ENCODE measurements at regions not wholly inside any gene's neighbourhood (a gene's known extent, or its start where the extent isn't known, plus 50 kb on each side); places are given as distances from the start of the nearest gene placed in this dataset.
"Not testable (repeated sequence)": the region's sequence is repeated elsewhere in the genome, so short reads cannot be mapped to it uniquely, and the experiment has no call there.

DNA sequence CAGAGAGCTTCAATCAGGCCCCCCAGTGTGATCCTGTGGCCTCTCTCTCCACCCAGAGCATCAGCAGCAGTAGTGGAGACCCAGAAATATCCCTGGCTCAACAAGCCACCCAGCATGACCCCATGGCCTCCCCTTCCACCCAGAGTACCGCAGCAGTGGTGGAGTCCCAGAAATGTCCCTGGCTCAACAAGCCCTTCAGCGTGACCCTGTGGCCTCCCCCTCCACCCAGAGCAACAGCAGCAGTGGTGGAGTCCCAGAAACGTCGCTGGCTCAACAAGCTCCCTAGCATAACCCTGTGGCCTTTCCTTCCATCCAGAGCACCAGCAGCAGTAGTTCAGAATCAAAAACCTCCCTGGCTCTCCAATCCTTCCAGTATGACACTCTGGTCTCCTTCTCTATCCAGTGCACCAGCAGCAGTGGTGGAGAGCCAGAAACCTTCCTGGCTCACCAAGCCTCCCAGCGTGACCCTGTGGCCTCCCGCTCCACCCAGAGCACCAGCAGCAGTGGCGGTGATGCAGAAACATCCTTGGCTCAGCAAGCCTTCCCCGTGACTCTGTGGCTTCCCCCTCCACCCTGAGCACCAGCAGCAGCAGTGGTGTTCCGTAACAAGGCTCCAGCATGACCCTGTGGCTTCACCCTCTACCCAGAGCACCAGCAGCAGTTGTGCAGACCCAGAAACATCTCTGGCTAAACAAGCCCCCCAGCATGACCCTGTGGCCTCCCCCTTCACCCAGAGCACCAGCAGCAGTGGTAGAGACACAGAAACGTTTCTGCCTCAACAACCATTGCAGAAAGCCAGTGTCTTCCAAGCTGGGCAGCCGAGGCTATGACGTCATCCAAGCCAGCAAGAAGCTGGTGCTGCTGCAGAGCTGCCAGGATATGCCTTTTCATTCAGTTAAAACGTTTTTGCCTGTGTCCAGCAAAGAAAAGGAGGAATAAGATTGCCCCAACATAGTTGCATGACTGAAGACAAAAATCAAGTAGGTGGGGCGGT lies 61.3 kb upstream of the TAMM41 start:
- CTCF ChIA-PET = no interaction called here
- intact Hi-C loops (cut with micrococcal nuclease; ENCODE audit: unreplicated experiment) = no loop called here

DNA sequence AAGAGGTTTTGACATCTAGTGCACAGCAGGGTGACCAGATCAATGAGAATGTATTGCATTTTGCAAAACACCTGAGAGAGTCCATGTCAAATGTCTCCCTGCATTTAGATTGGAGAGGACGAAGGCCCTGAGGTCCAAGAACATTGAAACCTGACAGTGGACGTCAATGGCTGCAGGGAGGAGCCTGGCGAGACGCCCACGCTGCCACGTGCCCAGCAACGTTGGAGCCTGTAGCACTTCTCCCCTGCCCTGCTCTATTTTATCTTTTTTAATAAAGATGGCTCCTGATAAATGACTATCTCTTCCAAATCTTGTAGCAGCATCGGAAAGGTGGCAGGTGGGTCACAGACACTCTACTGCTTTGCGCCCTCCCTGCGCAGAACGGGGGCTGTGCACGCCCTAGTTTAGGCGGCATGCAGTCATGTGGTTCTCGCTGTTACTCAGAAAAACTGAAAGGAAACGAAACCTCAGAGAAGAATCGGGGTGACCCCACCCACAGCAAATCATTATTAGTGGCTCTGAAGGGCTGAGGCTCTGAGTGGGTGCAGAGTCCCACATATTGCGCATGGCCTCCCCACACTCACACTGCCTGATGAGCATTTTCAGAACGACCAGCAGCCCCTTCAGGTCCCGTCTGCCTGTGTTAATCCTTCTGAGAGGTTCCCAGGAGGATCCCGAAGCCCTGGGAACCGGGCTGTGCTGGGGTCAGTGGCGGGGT lies 62.5 kb upstream of the TAMM41 start:
- Mint-ChIP-seq H3K9me3 (ENCODE audit: low read depth, unreplicated experiment) (no peaks in the 10 kb centered on the region), H3K4me3 (ENCODE audit: low read depth, unreplicated experiment) (no peak overlapping the region), H3K27me3 (ENCODE audit: unreplicated experiment) (peaks cover 83% of the 10 kb centered on the region), H3K27ac (ENCODE audit: unreplicated experiment) (no peak overlapping the region), H3K36me3 (ENCODE audit: insufficient read depth, unreplicated experiment) (peaks cover 3% of the 10 kb centered on the region), H3K4me1 (ENCODE audit: low read depth, unreplicated experiment) (peaks cover 8% of the 10 kb centered on the region)
- DNase-seq = no peak
- BruUV-seq (replicated peaks) = no TSS peak
- intact Hi-C loops (cut with micrococcal nuclease; ENCODE audit: unreplicated experiment) = no loop called here
- no peak for TF ChIP-seq CTCF (IDR thresholded peaks at IDR 0.05; ENCODE audit: unreplicated experiment)
- CTCF ChIA-PET = no interaction called here

More for the DNA sequence above, 61.3 kb upstream of the TAMM41 start:
- Mint-ChIP-seq H3K9me3 (ENCODE audit: low read depth, unreplicated experiment) (no peaks in the 10 kb centered on the region), H3K4me1 (ENCODE audit: low read depth, unreplicated experiment) (peaks cover 8% of the 10 kb centered on the region), H3K36me3 (ENCODE audit: insufficient read depth, unreplicated experiment) (peaks cover 3% of the 10 kb centered on the region), H3K4me3 (ENCODE audit: low read depth, unreplicated experiment) (no peak overlapping the region), H3K27me3 (ENCODE audit: unreplicated experiment) (peaks cover 83% of the 10 kb centered on the region), H3K27ac (ENCODE audit: unreplicated experiment) (no peak overlapping the region)
- no peak for DNase-seq
- no TSS peak for BruUV-seq (replicated peaks)
- no peak for TF ChIP-seq CTCF (IDR thresholded peaks at IDR 0.05; ENCODE audit: unreplicated experiment)

- Mint-ChIP-seq H3K4me1 (ENCODE audit: low read depth, unreplicated experiment) (peaks cover 8% of the 10 kb centered on the region), H3K36me3 (ENCODE audit: insufficient read depth, unreplicated experiment) (peaks cover 3% of the 10 kb centered on the region), H3K27me3 (ENCODE audit: unreplicated experiment) (peaks cover 83% of the 10 kb centered on the region), H3K4me3 (ENCODE audit: low read depth, unreplicated experiment) (no peak overlapping the region), H3K9me3 (ENCODE audit: low read depth, unreplicated experiment) (no peaks in the 10 kb centered on the region), H3K27ac (ENCODE audit: unreplicated experiment) (no peak overlapping the region)
- intact Hi-C loops (cut with micrococcal nuclease; ENCODE audit: unreplicated experiment) = no loop called here
- CTCF ChIA-PET = no interaction called here
- no peak for TF ChIP-seq CTCF (IDR thresholded peaks at IDR 0.05; ENCODE audit: unreplicated experiment)
- DNase-seq = no peak
- BruUV-seq (replicated peaks) = no TSS peak
These were observed 63.0 kb upstream of the TAMM41 start for GRCh38 chr3:11909726-11910125.

GRCh38 chr3:11910216-11910930 lies 63.7 kb upstream of the TAMM41 start:
- H3K4me1 Mint-ChIP-seq (ENCODE audit: low read depth, unreplicated experiment); CTCF ChIA-PET; H3K4me3 Mint-ChIP-seq (ENCODE audit: low read depth, unreplicated experiment); DNase-seq; BruUV-seq (replicated peaks); intact Hi-C loops (cut with micrococcal nuclease; ENCODE audit: unreplicated experiment); H3K9me3 Mint-ChIP-seq (ENCODE audit: low read depth, unreplicated experiment); H3K27ac Mint-ChIP-seq (ENCODE audit: unreplicated experiment); H3K36me3 Mint-ChIP-seq (ENCODE audit: insufficient read depth, unreplicated experiment): not testable (repeated sequence)
- H3K27me3 Mint-ChIP-seq (ENCODE audit: unreplicated experiment) = peaks cover 84% of the 10 kb centered on the region
